Endothelial cell of umbilical vein (primary cell): ENCODE measurements at regions not wholly inside any gene's neighbourhood (a gene's known extent, or its start where the extent isn't known, plus 50 kb on each side); places are given as distances from the start of the nearest gene placed in this dataset.

Experiments used
- BruUV-seq: library from RNA; stranded (reverse); fragments of 400-500 nt; replicated peaks from 2 replicates; lab custom pipeline; 2021; lab: Mats Ljungman, UMichigan
- CTCF ChIA-PET: fragments of 300-600, 350-600 bp; sonication (Branson Sonifier 250); formaldehyde crosslinking; loops from one replicate; lab custom pipeline; 2021; ENCODE audit warnings: antibody characterized with exemption, inconsistent platforms; lab: Charles Lee
- POLR2A ChIA-PET: fragments of 300-600, 350-600 bp; sonication (Branson Sonifier 250); formaldehyde crosslinking; loops from one replicate; lab custom pipeline; 2021; ENCODE audit warnings: antibody characterized with exemption, inconsistent platforms; lab: Charles Lee
- DNase-seq: peaks from one replicate; pipeline ENCODE4 v3.0.0-alpha.2; 2011; ENCODE audit warnings: low read depth, low spot score
- FAIRE-seq: peaks from 2 replicates; lab custom pipeline; 2011; peaks lifted over from hg19 to GRCh38; lab: Jason Lieb, UNC
- H2AFZ ChIP-seq: 2 replicates; pipeline ENCODE4 v1.6.0; 2012; ENCODE audit warnings: low read depth, low read length, control low read depth, inconsistent platforms
- H3K27ac ChIP-seq: 2 replicates; pipeline ENCODE4 v1.5.1; 2011; ENCODE audit warnings: low read depth, mild to moderate bottlenecking, control low read depth, low read length, moderate library complexity; ENCODE audit not compliant: insufficient read depth
- H3K27me3 ChIP-seq, 2 experiments: 2 replicates each; pipeline versions ENCODE4 v1.6.0 to v1.6.1; 2011; ENCODE audit warnings: low read length in 2 of 2, mixed read lengths in 1 of 2; ENCODE audit not compliant: control insufficient read depth in 2 of 2, insufficient read depth in 2 of 2
- H3K36me3 ChIP-seq, 2 experiments: 2 replicates in 1 of 2; 3 replicates in 1 of 2; pipeline ENCODE4 v1.5.1; 2011; ENCODE audit warnings: low read length in 2 of 2, mild to moderate bottlenecking in 1 of 2, moderate library complexity in 1 of 2; ENCODE audit not compliant: control insufficient read depth in 2 of 2, insufficient read depth in 2 of 2; ENCODE audit errors: extremely low read depth in 1 of 2
- H3K4me1 ChIP-seq: 3 replicates; pipeline ENCODE4 v1.5.1; 2011; ENCODE audit warnings: mild to moderate bottlenecking, low read length; ENCODE audit not compliant: control insufficient read depth, insufficient read depth; ENCODE audit errors: extremely low read depth
- H3K4me2 ChIP-seq: 2 replicates; pipeline ENCODE4 v1.6.1; 2011; ENCODE audit warnings: low read length, control low read depth, mixed read lengths; ENCODE audit not compliant: insufficient read depth
- H3K4me3 ChIP-seq, 3 experiments: fragments of 200-600 bp in 1 of 3; sonication (generic), shearing (Covaris generic) in 1 of 3; replicated peaks in 1 of 3; 2 replicates each; pipeline ENCODE4 v1.5.1; 2011 to 2016; ENCODE audit warnings: control low read depth in 3 of 3, low read length in 3 of 3, mild to moderate bottlenecking in 2 of 3, inconsistent platforms in 1 of 3, low read depth in 1 of 3, moderate library complexity in 1 of 3; ENCODE audit not compliant: insufficient read depth in 1 of 3
- H3K79me2 ChIP-seq: 2 replicates; pipeline ENCODE4 v1.6.0; 2012; ENCODE audit warnings: low read length, inconsistent platforms; ENCODE audit not compliant: control insufficient read depth, insufficient read depth
- H3K9ac ChIP-seq: replicated peaks from 2 replicates; pipeline ENCODE3; 2011; ENCODE audit warnings: low read length, control low read depth; ENCODE audit not compliant: insufficient read depth; ENCODE audit errors: extremely low read depth
- H3K9me1 ChIP-seq: replicated peaks from 3 replicates; pipeline ENCODE4 v1.6.0; 2011; ENCODE audit warnings: mild to moderate bottlenecking, low read length; ENCODE audit not compliant: control insufficient read depth, insufficient read depth; ENCODE audit errors: extremely low read depth
- H3K9me3 ChIP-seq: replicated peaks from 2 replicates; pipeline ENCODE4 v1.5.1; 2012; ENCODE audit warnings: low read length, inconsistent platforms; ENCODE audit not compliant: control insufficient read depth, insufficient read depth
- H4K20me1 ChIP-seq: replicated peaks from 2 replicates; pipeline ENCODE3; 2011; ENCODE audit warnings: mild to moderate bottlenecking, low read length; ENCODE audit not compliant: control insufficient read depth, insufficient read depth; ENCODE audit errors: extremely low read depth
- CTCF ChIP-seq, 2 donors: IDR thresholded peaks; 1 replicate in 1 of 2; 2 replicates in 1 of 2; pipeline ENCODE4 v1.5.1; 2011; ENCODE audit warnings: low read length in 2 of 2, mild to moderate bottlenecking in 2 of 2, moderate library complexity in 2 of 2, control low read depth in 1 of 2, inconsistent platforms in 1 of 2, low read depth in 1 of 2; ENCODE audit not compliant: insufficient read depth in 1 of 2; ENCODE audit errors: extremely low read depth in 1 of 2
- EZH2 ChIP-seq: IDR thresholded peaks from 2 replicates; pipeline ENCODE4 v1.6.1; 2012; ENCODE audit warnings: borderline replicate concordance, low read depth, mild to moderate bottlenecking, moderate library complexity, low read length, inconsistent platforms; ENCODE audit not compliant: severe bottlenecking
- FOS ChIP-seq: IDR thresholded peaks from 2 replicates; pipeline ENCODE4 v1.6.1; 2011; ENCODE audit warnings: mild to moderate bottlenecking, low read length, moderate library complexity, borderline replicate concordance; ENCODE audit not compliant: insufficient read depth
- GATA2 ChIP-seq: IDR thresholded peaks from 2 replicates; pipeline ENCODE4 v1.7.0; 2011; ENCODE audit warnings: low read depth, mild to moderate bottlenecking, moderate library complexity, mixed read lengths, low read length; ENCODE audit not compliant: insufficient read length, insufficient read depth
- JUN ChIP-seq: IDR thresholded peaks from 2 replicates; pipeline ENCODE4 v1.6.1; 2011; ENCODE audit warnings: borderline replicate concordance, low read depth; ENCODE audit not compliant: insufficient read length, insufficient read depth
- MAX ChIP-seq: IDR thresholded peaks from 2 replicates; pipeline ENCODE4 v1.6.1; 2011; ENCODE audit not compliant: insufficient read depth, insufficient read length
- MYC ChIP-seq: IDR thresholded peaks from one replicate; pipeline ENCODE4 v1.6.1; 2011; ENCODE audit warnings: mild to moderate bottlenecking, low read depth, low read length
- POLR2A ChIP-seq: IDR thresholded peaks from 2 replicates; pipeline ENCODE4 v1.6.1; 2012; ENCODE audit warnings: low read depth, mild to moderate bottlenecking, control low read depth, low read length
- POLR2AphosphoS5 ChIP-seq: IDR thresholded peaks from 2 replicates; pipeline ENCODE4 v1.6.1; 2012; ENCODE audit warnings: low read depth, mild to moderate bottlenecking, control low read depth, low read length, moderate library complexity; ENCODE audit not compliant: insufficient read depth
- dilution Hi-C: fragments of 300-500 bp; cut with MboI; formaldehyde crosslinking; loops from one replicate; pipeline ENCODE4 v1.15.0; 2019; ENCODE audit warnings: low sequenced_read_pairs; ENCODE audit not compliant: extremely low pct_ligation_motif_present
- intact Hi-C: fragments of 100-400 bp; cut with micrococcal nuclease; formaldehyde crosslinking; loops from one replicate; pipeline ENCODE4 v1.10.0; 2022

GRCh38 chr9:23587903-23588302, 238.1 kb downstream of the ELAVL2 start:
- dilution Hi-C loops (no loop called here), intact Hi-C loops (no loop called here)
- POLR2A ChIA-PET = no interaction called here
- no peak for FAIRE-seq
- no peak overlapping the region for H3K27ac ChIP-seq
- no peaks in the 10 kb centered on the region for H3K36me3 ChIP-seq
- no peak for DNase-seq
- no peak overlapping the region for H3K9ac ChIP-seq
- no peak overlapping the region for H3K4me2 ChIP-seq
- H3K27me3 ChIP-seq = no peaks in the 10 kb centered on the region
- CTCF ChIA-PET = no interaction called here
- no peaks in the 10 kb centered on the region for H3K9me3 ChIP-seq
- H3K4me1 ChIP-seq = no peaks in the 10 kb centered on the region
- TF ChIP-seq FOS = no peak
- no peak for TF ChIP-seq GATA2
- TF ChIP-seq CTCF (IDR thresholded peaks at IDR 0.05; ENCODE audit: extremely low read depth in 1 of 2, insufficient read depth in 1 of 2, low read depth in 1 of 2, low read length in 2 of 2) = no peak
- no peak for TF ChIP-seq EZH2
- TF ChIP-seq POLR2AphosphoS5 = no peak
- TF ChIP-seq MYC = no peak
- no peak for TF ChIP-seq JUN
- TF ChIP-seq MAX = no peak
- TF ChIP-seq POLR2A = no peak
- H3K79me2 ChIP-seq = no peaks in the 10 kb centered on the region
- no peak overlapping the region for H2AFZ ChIP-seq
- no peak overlapping the region for H3K4me3 ChIP-seq
- BruUV-seq = no TSS peak
- H3K9me1 ChIP-seq = no peaks in the 10 kb centered on the region
- H4K20me1 ChIP-seq = no peaks in the 10 kb centered on the region
